ENCODE measurements at regions not wholly inside any gene's neighbourhood (a gene's known extent, or its start where the extent isn't known, plus 50 kb on each side); places are given as distances from the start of the nearest gene placed in this dataset.

GRCh38 chr2:238996331-238997136 is 148.6 kb downstream of the TWIST2 start:
- Mint-ChIP-seq H3K36me3 (peaks cover 2% of the 10 kb centered on the region), H3K27me3 (ENCODE audit: insufficient read depth, low read depth) (peaks cover 4% of the 10 kb centered on the region), H3K4me3 (no peak overlapping the region), H3K9me3 (peaks cover 27% of the 10 kb centered on the region), H3K4me1 (peaks cover 12% of the 10 kb centered on the region), H3K27ac (no peak overlapping the region)
- Histone ChIP-seq H3K4me2 (no peak overlapping the region), H3K79me2 (ENCODE audit: low read depth) (no peaks in the 10 kb centered on the region), H3K4me3 (no peak overlapping the region), H3K27me3 (no peaks in the 10 kb centered on the region), H3F3A (ENCODE audit: low read depth) (no peaks in the 10 kb centered on the region), H3K9ac (no peak overlapping the region), H3K36me3 (no peaks in the 10 kb centered on the region), H3K4me1 (no peaks in the 10 kb centered on the region), H2AFZ (replicated peaks) (no peak overlapping the region), H3K9me3 (ENCODE audit: low read depth) (peaks cover 3% of the 10 kb centered on the region), H3K27ac (no peak overlapping the region), H4K20me1 (ENCODE audit: low read depth) (no peaks in the 10 kb centered on the region)
- DNase-seq (ENCODE audit: low spot score) = no peak
- TF ChIP-seq EZH2 (IDR thresholded peaks at IDR 0.05) (no peak), EZH2phosphoT487 (IDR thresholded peaks at IDR 0.05) (no peak), CTCF (IDR thresholded peaks at IDR 0.05) (no peak)

- Histone ChIP-seq H3K4me3 (no peak overlapping the region), H3K4me2 (no peak overlapping the region), H2AFZ (replicated peaks) (no peak overlapping the region), H3K9ac (no peak overlapping the region), H3K27ac (no peak overlapping the region), H3K36me3 (no peaks in the 10 kb centered on the region), H3K4me1 (no peaks in the 10 kb centered on the region), H3K27me3 (no peaks in the 10 kb centered on the region), H3F3A (ENCODE audit: low read depth) (no peaks in the 10 kb centered on the region), H4K20me1 (ENCODE audit: low read depth) (no peaks in the 10 kb centered on the region), H3K9me3 (ENCODE audit: low read depth) (peaks cover 3% of the 10 kb centered on the region), H3K79me2 (ENCODE audit: low read depth) (no peaks in the 10 kb centered on the region)
- Mint-ChIP-seq H3K36me3 (peaks cover 2% of the 10 kb centered on the region), H3K27ac (no peak overlapping the region), H3K4me1 (peaks cover 12% of the 10 kb centered on the region), H3K9me3 (peaks cover 32% of the 10 kb centered on the region), H3K4me3 (no peak overlapping the region), H3K27me3 (ENCODE audit: insufficient read depth, low read depth) (peaks cover 4% of the 10 kb centered on the region)
- TF ChIP-seq EZH2 (IDR thresholded peaks at IDR 0.05) = no peak
- no peak for TF ChIP-seq CTCF (IDR thresholded peaks at IDR 0.05)
- TF ChIP-seq EZH2phosphoT487 (IDR thresholded peaks at IDR 0.05) = no peak
- DNase-seq (ENCODE audit: low spot score) = no peak
Measured at GRCh38 chr2:238997137-238997390, 149.2 kb downstream of the TWIST2 start.

GRCh38 chr2:238997684-238998083 is 149.8 kb downstream of the TWIST2 start:
- peaks cover 4% of the 10 kb centered on the region for H3K27me3 Mint-ChIP-seq (ENCODE audit: insufficient read depth, low read depth)
- H3K4me1 ChIP-seq = no peaks in the 10 kb centered on the region
- H3K27ac Mint-ChIP-seq = no peak overlapping the region
- H3K36me3 Mint-ChIP-seq = peaks cover 2% of the 10 kb centered on the region
- peaks cover 3% of the 10 kb centered on the region for H3K9me3 ChIP-seq (ENCODE audit: low read depth)
- peaks cover 33% of the 10 kb centered on the region for H3K9me3 Mint-ChIP-seq
- H3K4me1 Mint-ChIP-seq = peaks cover 12% of the 10 kb centered on the region
- no peak overlapping the region for H3K4me3 Mint-ChIP-seq
- TF ChIP-seq CTCF (IDR thresholded peaks at IDR 0.05) = no peak
- TF ChIP-seq EZH2 (IDR thresholded peaks at IDR 0.05) = no peak
- no peak for TF ChIP-seq EZH2phosphoT487 (IDR thresholded peaks at IDR 0.05)
- H3K9ac ChIP-seq = no peak overlapping the region
- no peak overlapping the region for H2AFZ ChIP-seq (replicated peaks)
- no peaks in the 10 kb centered on the region for H3K36me3 ChIP-seq
- no peaks in the 10 kb centered on the region for H3K27me3 ChIP-seq
- no peaks in the 10 kb centered on the region for H4K20me1 ChIP-seq (ENCODE audit: low read depth)
- no peak overlapping the region for H3K4me2 ChIP-seq
- H3F3A ChIP-seq (ENCODE audit: low read depth) = no peaks in the 10 kb centered on the region
- H3K27ac ChIP-seq = no peak overlapping the region
- no peaks in the 10 kb centered on the region for H3K79me2 ChIP-seq (ENCODE audit: low read depth)
- no peak for DNase-seq (ENCODE audit: low spot score)
- H3K4me3 ChIP-seq = no peak overlapping the region

Measured in neural progenitor cell (in vitro differentiated cells).